ENCODE measurements at regions not wholly inside any gene's neighbourhood (a gene's known extent, or its start where the extent isn't known, plus 50 kb on each side); places are given as distances from the start of the nearest gene placed in this dataset.

DNA sequence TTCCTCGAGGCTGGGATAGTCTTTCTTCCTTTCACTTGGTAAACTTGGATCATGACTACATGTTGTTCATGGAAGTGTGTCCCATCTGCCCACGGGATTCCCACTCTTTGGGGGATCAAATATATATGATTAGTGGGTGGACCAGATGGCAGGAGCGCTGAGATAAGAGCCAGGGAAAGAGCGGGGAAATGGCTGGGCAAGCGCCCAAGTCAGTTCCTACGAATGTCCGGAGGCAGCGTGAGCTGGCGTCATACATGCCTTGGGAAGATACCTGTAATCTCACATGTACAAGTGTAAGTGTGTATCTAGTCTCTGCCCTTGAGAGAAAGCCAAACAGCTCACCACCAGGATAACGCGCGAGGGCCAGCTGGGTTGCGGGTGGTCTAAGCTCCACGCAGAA lies 62.3 kb downstream of the FZD10 start:
- WGBS (ENCODE audit: low lambda C conversion rate): 67% methylated on average over 13 of the region's 14 CpGs
- TF ChIP-seq ZNF773 (CRISPR knock-in tag; IDR thresholded peaks at IDR 0.05; ENCODE audit: borderline replicate concordance): no peak
- no peak for TF ChIP-seq ZNF546 (CRISPR knock-in tag; conservative IDR thresholded peaks at IDR 0.05)
- TF ChIP-seq ZNF260 (CRISPR knock-in tag; IDR thresholded peaks at IDR 0.05; ENCODE audit: borderline replicate concordance, low read depth): no peak
- TF ChIP-seq RBFOX2 (IDR thresholded peaks at IDR 0.05; ENCODE audit: low read depth, low read length): no peak
- TF ChIP-seq ATAD3A (CRISPR knock-in tag; IDR thresholded peaks at IDR 0.05): no peak
- no peak for TF ChIP-seq ZNF737 (CRISPR knock-in tag; IDR thresholded peaks at IDR 0.05; ENCODE audit: borderline replicate concordance)
- Histone ChIP-seq H3K4me3 (replicated peaks in 1 of 3; ENCODE audit: insufficient read depth in 1 of 3, low read depth in 2 of 3, low read length in 3 of 3) (no peak overlapping the region), H2AFZ (ENCODE audit: low read length) (no peak overlapping the region), H4K20me1 (ENCODE audit: insufficient read depth, low read length) (no peaks in the 10 kb centered on the region), H3K27ac (ENCODE audit: extremely low read length, insufficient read depth, low read length) (no peak overlapping the region), H3K79me2 (ENCODE audit: insufficient read depth, low read length) (no peaks in the 10 kb centered on the region), H3K4me1 (ENCODE audit: insufficient read depth, low read length) (no peaks in the 10 kb centered on the region), H3K9ac (ENCODE audit: insufficient read depth, low read depth, low read length) (no peak overlapping the region), H3K4me2 (ENCODE audit: low read depth, low read length) (no peak overlapping the region), H3K9me3 (ENCODE audit: low read length) (peaks cover 7% of the 10 kb centered on the region), H3K27me3 (ENCODE audit: control insufficient read depth in 1 of 2, insufficient read depth in 2 of 2, low read length in 2 of 2) (peaks cover 0 to 18% of the 10 kb centered on the region in 2 experiments; a peak in 2 of 5 replicates), H3K36me3 (replicated peaks in 1 of 2; ENCODE audit: control insufficient read depth in 1 of 2, insufficient read depth in 2 of 2, low read length in 2 of 2) (no peaks in the 10 kb centered on the region)
- ChIA-PET CTCF (ENCODE audit: low intra/inter-chr PET ratio, low total read pairs) (no interaction called here), POLR2A (no interaction called here)
- ATAC-seq (no peak), FAIRE-seq (no peak), DNase-seq (ENCODE audit: low spot score) (no peak)
- in situ Hi-C loops (cut with HindIII; ENCODE audit: extremely low pct_ligation_motif_present, low pct_unique_long_range_greater_than_20kb): no loop called here
- intact Hi-C loops (cut with micrococcal nuclease; ENCODE audit: unreplicated experiment): no loop called here
- BruUV-seq (replicated peaks): no TSS peak

DNA sequence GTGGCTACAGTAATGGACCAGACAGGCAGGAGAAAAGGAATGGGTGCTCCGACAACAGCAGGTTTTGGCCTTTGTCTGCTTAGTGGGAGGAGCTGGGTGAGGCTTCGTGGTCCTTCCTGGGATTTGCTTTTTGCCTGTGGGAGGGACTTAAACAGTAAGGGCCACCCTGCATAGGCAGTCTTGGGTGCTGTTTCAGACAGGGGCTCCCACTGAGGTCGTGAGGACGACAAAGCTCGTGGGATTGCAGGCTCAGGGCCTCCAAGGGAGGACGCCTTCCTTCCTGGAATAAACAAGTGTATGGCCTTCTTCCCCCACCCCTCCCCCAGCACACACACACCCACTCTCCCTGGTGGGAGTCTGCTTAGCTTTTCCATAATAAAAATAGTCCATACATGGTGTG lies 63.1 kb downstream of the FZD10 start:
- H3K36me3 ChIP-seq (replicated peaks in 1 of 2; ENCODE audit: control insufficient read depth in 1 of 2, insufficient read depth in 2 of 2, low read length in 2 of 2): no peaks in the 10 kb centered on the region
- CTCF ChIA-PET (ENCODE audit: low intra/inter-chr PET ratio, low total read pairs): no interaction called here
- 16% methylated on average over 4 of the region's 6 CpGs for WGBS (ENCODE audit: low lambda C conversion rate)
- no peaks in the 10 kb centered on the region for H3K4me1 ChIP-seq (ENCODE audit: insufficient read depth, low read length)
- no peak overlapping the region for H3K4me3 ChIP-seq (replicated peaks in 1 of 3; ENCODE audit: insufficient read depth in 1 of 3, low read depth in 2 of 3, low read length in 3 of 3)
- H3K27me3 ChIP-seq (ENCODE audit: control insufficient read depth in 1 of 2, insufficient read depth in 2 of 2, low read length in 2 of 2): peaks cover 0 to 11% of the 10 kb centered on the region in 2 experiments; a peak in 2 of 5 replicates
- TF ChIP-seq HMG20A (CRISPR knock-in tag; IDR thresholded peaks at IDR 0.05; ENCODE audit: borderline replicate concordance): no peak
- no peak for TF ChIP-seq NAIF1 (CRISPR knock-in tag; IDR thresholded peaks at IDR 0.05; ENCODE audit: borderline replicate concordance)
- no peak for TF ChIP-seq SRSF9 (IDR thresholded peaks at IDR 0.05; ENCODE audit: borderline replicate concordance, insufficient read depth, low read depth, low read length, poor library complexity, severe bottlenecking)
- TF ChIP-seq PHF21A (CRISPR knock-in tag; IDR thresholded peaks at IDR 0.05): no peak
- TF ChIP-seq, protein P1, sequence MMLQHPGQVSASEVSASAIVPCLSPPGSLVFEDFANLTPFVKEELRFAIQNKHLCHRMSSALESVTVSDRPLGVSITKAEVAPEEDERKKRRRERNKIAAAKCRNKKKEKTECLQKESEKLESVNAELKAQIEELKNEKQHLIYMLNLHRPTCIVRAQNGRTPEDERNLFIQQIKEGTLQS (CRISPR knock-in tag; IDR thresholded peaks at IDR 0.05): no peak
- DNase-seq (ENCODE audit: low spot score) (no peak), FAIRE-seq (no peak), ATAC-seq (no peak)
- no peak overlapping the region for H3K27ac ChIP-seq (ENCODE audit: extremely low read length, insufficient read depth, low read length)
- H4K20me1 ChIP-seq (ENCODE audit: insufficient read depth, low read length): no peaks in the 10 kb centered on the region
- intact Hi-C loops (cut with micrococcal nuclease; ENCODE audit: unreplicated experiment) (no loop called here), in situ Hi-C loops (cut with HindIII; ENCODE audit: extremely low pct_ligation_motif_present, low pct_unique_long_range_greater_than_20kb) (no loop called here)
- peaks cover 13% of the 10 kb centered on the region for H3K9me3 ChIP-seq (ENCODE audit: low read length)
- no peak overlapping the region for H2AFZ ChIP-seq (ENCODE audit: low read length)
- H3K4me2 ChIP-seq (ENCODE audit: low read depth, low read length): no peak overlapping the region
- POLR2A ChIA-PET: no interaction called here
- no peak overlapping the region for H3K9ac ChIP-seq (ENCODE audit: insufficient read depth, low read depth, low read length)
- no TSS peak for BruUV-seq (replicated peaks)
- no peaks in the 10 kb centered on the region for H3K79me2 ChIP-seq (ENCODE audit: insufficient read depth, low read length)
